GM23338 (cell line): ENCODE measurements at regions not wholly inside any gene's neighbourhood (a gene's known extent, or its start where the extent isn't known, plus 50 kb on each side); places are given as distances from the start of the nearest gene placed in this dataset.

Experiments
- ATAC-seq: fragments of 200-7000 bp; cut with Tn5 transposase; 3 replicates; pipeline ENCODE4 v1.9.1; 2020
- DNase-seq: peaks from one replicate; pipeline ENCODE4 v3.0.0-alpha.2; 2015; ENCODE audit warnings: low spot score
- H2AFZ ChIP-seq: fragments of 200-600 bp; sonication (generic); 2 replicates; pipeline ENCODE4 v1.8.0; 2016; ENCODE audit warnings: antibody characterized with exemption, mild to moderate bottlenecking, moderate library complexity
- H3F3A ChIP-seq: fragments of 200-600 bp; sonication (generic); replicated peaks from 2 replicates; pipeline ENCODE4 v1.8.0; 2017; ENCODE audit warnings: antibody characterized with exemption, mixed run types, low read depth
- H3K27ac ChIP-seq: fragments of 200-600 bp; sonication (generic); 2 replicates; pipeline ENCODE4 v1.6.1; 2016; ENCODE audit warnings: low read depth
- H3K27me3 ChIP-seq: fragments of 200-600 bp; sonication (generic); 2 replicates; pipeline ENCODE4 v1.8.0; 2016; ENCODE audit warnings: mild to moderate bottlenecking, mixed run types, moderate library complexity; ENCODE audit not compliant: insufficient read depth
- H3K36me3 ChIP-seq: fragments of 200-600 bp; sonication (generic); 2 replicates; pipeline ENCODE4 v1.8.0; 2016; ENCODE audit warnings: mild to moderate bottlenecking; ENCODE audit not compliant: insufficient read depth
- H3K4me1 ChIP-seq: fragments of 200-600 bp; sonication (generic); 2 replicates; pipeline ENCODE4 v1.8.0; 2016; ENCODE audit warnings: mild to moderate bottlenecking, moderate library complexity; ENCODE audit not compliant: insufficient read depth
- H3K4me2 ChIP-seq: fragments of 200-600 bp; sonication (generic); 2 replicates; pipeline ENCODE4 v1.7.1; 2017; ENCODE audit warnings: mixed run types
- H3K4me3 ChIP-seq: fragments of 200-600 bp; sonication (generic); 2 replicates; pipeline ENCODE4 v1.6.1; 2016; ENCODE audit warnings: mixed run types
- H3K79me2 ChIP-seq: fragments of 200-600 bp; sonication (generic); replicated peaks from 2 replicates; pipeline ENCODE4 v1.8.0; 2017; ENCODE audit warnings: mild to moderate bottlenecking; ENCODE audit not compliant: insufficient read depth
- H3K9me2 ChIP-seq: fragments of 200-600 bp; sonication (generic); 2 replicates; pipeline ENCODE4 v1.8.0; 2017; ENCODE audit not compliant: insufficient read depth
- H4K20me1 ChIP-seq: fragments of 200-600 bp; sonication (generic); replicated peaks from 2 replicates; pipeline ENCODE4 v1.8.0; 2017; ENCODE audit warnings: mild to moderate bottlenecking; ENCODE audit not compliant: insufficient read depth
- H3K27ac Mint-ChIP-seq: 2 replicates; pipeline ENCODE4 v1.8.0; 2020; ENCODE audit warnings: inconsistent platforms, mild to moderate bottlenecking, moderate library complexity, mixed read lengths
- H3K27me3 Mint-ChIP-seq: 3 replicates; pipeline ENCODE4 v1.8.0; 2022; ENCODE audit warnings: low read depth, mild to moderate bottlenecking, moderate library complexity, mixed read lengths, inconsistent platforms; ENCODE audit not compliant: insufficient read depth, poor library complexity
- H3K36me3 Mint-ChIP-seq: 3 replicates; pipeline ENCODE4 v1.8.0; 2021; ENCODE audit warnings: low read depth, mild to moderate bottlenecking, inconsistent platforms, moderate library complexity, mixed read lengths
- H3K4me1 Mint-ChIP-seq: 3 replicates; pipeline ENCODE4 v1.8.0; 2020; ENCODE audit warnings: mild to moderate bottlenecking, inconsistent platforms, mixed read lengths
- H3K4me3 Mint-ChIP-seq: 3 replicates; pipeline ENCODE4 v1.8.0; 2021; ENCODE audit warnings: moderate library complexity, mild to moderate bottlenecking, inconsistent platforms, mixed read lengths
- H3K9me3 Mint-ChIP-seq: 3 replicates; pipeline ENCODE4 v1.8.0; 2020; ENCODE audit warnings: moderate library complexity, mild to moderate bottlenecking, inconsistent platforms, mixed read lengths
- CREB1 ChIP-seq: fragments of 250-450 bp; sonication (Bioruptor Pico); IDR thresholded peaks from 2 replicates; pipeline ENCODE4 v1.5.0; 2020; ENCODE audit warnings: low read depth, mild to moderate bottlenecking, moderate library complexity
- EZH2phosphoT487 ChIP-seq: fragments of 200-600 bp; sonication (generic); IDR thresholded peaks from one replicate; pipeline ENCODE4 v1.8.1; 2018; ENCODE audit warnings: antibody characterized with exemption; ENCODE audit not compliant: unreplicated experiment
- JUNB ChIP-seq: IDR thresholded peaks from one replicate; pipeline ENCODE4 v1.6.1; 2016; ENCODE audit warnings: antibody characterized with exemption; ENCODE audit not compliant: unreplicated experiment
- NANOG ChIP-seq: IDR thresholded peaks from 2 replicates; pipeline ENCODE4 v1.6.1; 2016; ENCODE audit warnings: antibody characterized with exemption, borderline replicate concordance
- POLR2AphosphoS5 ChIP-seq: IDR thresholded peaks from 2 replicates; pipeline ENCODE4 v1.6.1; 2016; ENCODE audit warnings: antibody characterized with exemption, low read depth
- ZNF114 ChIP-seq: fragments of 250-450 bp; sonication (Bioruptor Pico); IDR thresholded peaks from 2 replicates; pipeline ENCODE4 v1.5.0; 2020; ENCODE audit warnings: mild to moderate bottlenecking, moderate library complexity
- ZNF331 ChIP-seq: fragments of 250-450 bp; sonication (Bioruptor Pico); IDR thresholded peaks from 2 replicates; pipeline ENCODE4 v1.5.0; 2020; ENCODE audit warnings: low read depth, mild to moderate bottlenecking, moderate library complexity
- ZNF462 ChIP-seq: fragments of 250-450 bp; sonication (Bioruptor Pico); IDR thresholded peaks from 2 replicates; pipeline ENCODE4 v1.5.0; 2020; ENCODE audit warnings: mild to moderate bottlenecking, moderate library complexity
- TF ChIP-seq, protein P1 (sequence below), 2 experiments: fragments of 200-600 bp in 1 of 2; sonication (generic) in 1 of 2; conservative IDR thresholded peaks; 2 replicates each; pipeline versions ENCODE4 v1.5.1 to v1.6.1; 2016 to 2017; ENCODE audit warnings: antibody characterized with exemption in 2 of 2, low read depth in 2 of 2, mild to moderate bottlenecking in 2 of 2, moderate library complexity in 1 of 2

DNA sequence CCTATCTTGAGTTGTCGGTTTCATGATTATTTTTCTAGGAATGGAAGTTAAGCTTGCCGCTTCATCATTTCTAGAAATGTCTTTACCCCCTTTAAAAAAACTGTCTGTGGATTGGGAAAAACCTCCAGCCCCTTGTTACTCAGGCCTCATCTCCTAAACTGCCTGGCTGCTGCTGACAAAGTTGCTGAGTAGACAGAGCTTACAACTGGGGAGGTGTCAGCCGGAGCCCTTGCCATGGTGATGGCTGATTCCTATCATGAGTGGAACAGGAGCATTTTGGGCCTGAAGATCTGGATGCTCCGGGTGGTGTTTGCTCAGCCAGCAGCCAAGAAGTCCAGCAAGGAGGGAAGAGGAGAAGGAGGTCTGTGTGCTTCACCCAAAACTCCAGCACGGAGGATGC lies 243.3 kb downstream of the ENGASE start (continued):
- no peak for TF ChIP-seq ZNF462 (CRISPR knock-in tag)
- TF ChIP-seq, protein P1, sequence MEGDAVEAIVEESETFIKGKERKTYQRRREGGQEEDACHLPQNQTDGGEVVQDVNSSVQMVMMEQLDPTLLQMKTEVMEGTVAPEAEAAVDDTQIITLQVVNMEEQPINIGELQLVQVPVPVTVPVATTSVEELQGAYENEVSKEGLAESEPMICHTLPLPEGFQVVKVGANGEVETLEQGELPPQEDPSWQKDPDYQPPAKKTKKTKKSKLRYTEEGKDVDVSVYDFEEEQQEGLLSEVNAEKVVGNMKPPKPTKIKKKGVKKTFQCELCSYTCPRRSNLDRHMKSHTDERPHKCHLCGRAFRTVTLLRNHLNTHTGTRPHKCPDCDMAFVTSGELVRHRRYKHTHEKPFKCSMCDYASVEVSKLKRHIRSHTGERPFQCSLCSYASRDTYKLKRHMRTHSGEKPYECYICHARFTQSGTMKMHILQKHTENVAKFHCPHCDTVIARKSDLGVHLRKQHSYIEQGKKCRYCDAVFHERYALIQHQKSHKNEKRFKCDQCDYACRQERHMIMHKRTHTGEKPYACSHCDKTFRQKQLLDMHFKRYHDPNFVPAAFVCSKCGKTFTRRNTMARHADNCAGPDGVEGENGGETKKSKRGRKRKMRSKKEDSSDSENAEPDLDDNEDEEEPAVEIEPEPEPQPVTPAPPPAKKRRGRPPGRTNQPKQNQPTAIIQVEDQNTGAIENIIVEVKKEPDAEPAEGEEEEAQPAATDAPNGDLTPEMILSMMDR (conservative IDR thresholded peaks at IDR 0.05; ENCODE audit: low read depth in 2 of 2): no peak

DNA sequence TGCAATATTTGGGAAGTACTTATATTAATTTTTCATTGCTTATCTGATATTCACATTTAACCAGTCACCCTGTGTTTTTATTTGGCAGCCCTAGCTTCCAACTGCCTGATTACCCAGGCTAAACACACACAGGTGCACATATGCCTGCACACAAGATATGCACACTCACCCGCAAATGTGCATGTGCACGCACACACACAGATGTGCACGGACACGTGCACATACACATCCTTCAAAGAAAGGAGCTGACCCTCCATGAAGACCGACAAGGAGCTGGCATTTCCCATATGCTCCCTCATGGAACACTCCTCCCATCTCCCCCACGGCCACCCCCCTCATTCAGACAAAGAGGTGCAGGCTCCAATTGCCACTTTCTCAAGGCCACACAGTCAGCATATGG lies 242.2 kb downstream of the ENGASE start:
- Mint-ChIP-seq H3K4me1 (peaks cover 22% of the 10 kb centered on the region), H3K36me3 (no peaks in the 10 kb centered on the region), H3K27ac (no peak overlapping the region), H3K9me3 (no peaks in the 10 kb centered on the region), H3K4me3 (no peak overlapping the region), H3K27me3 (peaks cover 1% of the 10 kb centered on the region)
- no peaks in the 10 kb centered on the region for H3K36me3 ChIP-seq
- no peaks in the 10 kb centered on the region for H3K27me3 ChIP-seq
- H3K4me2 ChIP-seq: no peak overlapping the region
- no peak overlapping the region for H3K4me3 ChIP-seq
- H2AFZ ChIP-seq: no peak overlapping the region
- no peak overlapping the region for H3K27ac ChIP-seq
- no peaks in the 10 kb centered on the region for H3F3A ChIP-seq
- no peaks in the 10 kb centered on the region for H3K9me2 ChIP-seq
- no peaks in the 10 kb centered on the region for H3K79me2 ChIP-seq
- H3K4me1 ChIP-seq: peaks cover 7% of the 10 kb centered on the region; the same call in 1 of the 2 replicates
- DNase-seq (no peak), ATAC-seq (no peak)
- no peaks in the 10 kb centered on the region for H4K20me1 ChIP-seq
- TF ChIP-seq CREB1 (CRISPR knock-in tag): no peak
- TF ChIP-seq EZH2phosphoT487: no peak
- TF ChIP-seq ZNF462 (CRISPR knock-in tag): no peak
- TF ChIP-seq ZNF331 (CRISPR knock-in tag): no peak
- no peak for TF ChIP-seq ZNF114 (CRISPR knock-in tag)
- TF ChIP-seq POLR2AphosphoS5: no peak
- no peak for TF ChIP-seq NANOG
- TF ChIP-seq JUNB: no peak
